ENCODE measurements at regions not wholly inside any gene's neighbourhood (a gene's known extent, or its start where the extent isn't known, plus 50 kb on each side); places are given as distances from the start of the nearest gene placed in this dataset.

- no peak for TF ChIP-seq CTCF (IDR thresholded peaks at IDR 0.05)
- TF ChIP-seq POLR2A (IDR thresholded peaks at IDR 0.05) = no peak
Measured at GRCh38 chr2:55109219-55109891, 59.1 kb upstream of the RTN4 start.

All from lower leg skin (tissue), 3 donors.